B cell (primary cell): ENCODE measurements at regions not wholly inside any gene's neighbourhood (a gene's known extent, or its start where the extent isn't known, plus 50 kb on each side); places are given as distances from the start of the nearest gene placed in this dataset.

Source experiments
- ATAC-seq: fragments of 200-7000 bp; cut with Tn5 transposase; one replicate; pipeline ENCODE4 v1.10.0; 2021; ENCODE audit warnings: low read depth, mild to moderate bottlenecking, moderate number of reproducible peaks, moderate library complexity
- CTCF ChIA-PET: fragments of 350-600 bp; sonication (Branson Sonifier 250); formaldehyde crosslinking; loops from one replicate; lab custom pipeline; 2021; ENCODE audit warnings: antibody characterized with exemption, inconsistent platforms; lab: Charles Lee
- POLR2A ChIA-PET: fragments of 350-600 bp; sonication (Branson Sonifier 250); formaldehyde crosslinking; loops from one replicate; lab custom pipeline; 2021; ENCODE audit warnings: antibody characterized with exemption; lab: Charles Lee
- DNase-seq: peaks from one replicate; pipeline ENCODE4 v3.0.0; 2013
- H2AFZ ChIP-seq: 2 replicates; pipeline ENCODE4 v1.6.1; 2012; ENCODE audit warnings: mild to moderate bottlenecking, low read depth, low read length; ENCODE audit not compliant: insufficient read depth, poor library complexity, severe bottlenecking
- H3K27ac ChIP-seq, 2 donors: 1 replicate in 1 of 2; 2 replicates in 1 of 2; pipeline ENCODE4 v1.5.1; 2012 to 2013; ENCODE audit warnings: low read length in 2 of 2, mild to moderate bottlenecking in 2 of 2, moderate library complexity in 1 of 2
- H3K27me3 ChIP-seq, 4 experiments: fragments of 200-600 bp in 1 of 4; sonication (generic) in 1 of 4; replicated peaks in 1 of 4; 1 replicate in 2 of 4; 2 replicates in 2 of 4; pipeline versions ENCODE4 v1.6.1 to v1.7.0; 2013 to 2016; ENCODE audit warnings: low read length in 3 of 4, mild to moderate bottlenecking in 2 of 4, mixed read lengths in 1 of 4, moderate library complexity in 1 of 4; ENCODE audit not compliant: insufficient read depth in 4 of 4, control insufficient read depth in 3 of 4; ENCODE audit errors: control extremely low read depth in 1 of 4
- H3K36me3 ChIP-seq, 2 experiments: replicated peaks in 1 of 2; 1 replicate in 1 of 2; 2 replicates in 1 of 2; pipeline versions ENCODE4 v1.6.1 to v1.7.1; 2013; ENCODE audit warnings: low read length in 1 of 2; ENCODE audit not compliant: insufficient read depth in 2 of 2, control insufficient read depth in 1 of 2; ENCODE audit errors: control extremely low read depth in 1 of 2, extremely low read depth in 1 of 2
- H3K4me1 ChIP-seq, 2 donors: fragments of 200-600 bp in 1 of 2; sonication (generic) in 1 of 2; 1 replicate in 1 of 2; 2 replicates in 1 of 2; pipeline versions ENCODE4 v1.5.1 to v1.6.1; 2013 to 2017; ENCODE audit warnings: low read length in 2 of 2; ENCODE audit not compliant: control insufficient read depth in 2 of 2, insufficient read depth in 2 of 2
- H3K4me2 ChIP-seq: replicated peaks from 2 replicates; pipeline ENCODE3; 2012; ENCODE audit warnings: mild to moderate bottlenecking, low read depth, low read length; ENCODE audit not compliant: poor library complexity, severe bottlenecking
- H3K4me3 ChIP-seq, 5 experiments: fragments of 200-600 bp in 1 of 5; sonication (generic) in 1 of 5; 1 replicate in 3 of 5; 2 replicates in 2 of 5; pipeline versions ENCODE4 v1.5.1 to v1.7.0; 2011 to 2016; ENCODE audit warnings: low read length in 4 of 5, mild to moderate bottlenecking in 4 of 5, low read depth in 2 of 5, control low read depth in 1 of 5, moderate library complexity in 1 of 5; ENCODE audit not compliant: insufficient read depth in 1 of 5; ENCODE audit errors: control extremely low read depth in 1 of 5, extremely low read depth in 1 of 5
- H3K79me2 ChIP-seq: fragments of 200-600 bp; sonication (generic); one replicate; pipeline ENCODE4 v1.6.0; 2016; ENCODE audit warnings: low read length; ENCODE audit not compliant: control insufficient read depth, insufficient read depth
- H3K9ac ChIP-seq: fragments of 200-600 bp; sonication (generic); 2 replicates; pipeline ENCODE4 v1.6.1; 2017; ENCODE audit warnings: mild to moderate bottlenecking, low read length, moderate library complexity
- H3K9me3 ChIP-seq, 3 donors: one replicate each; pipeline versions ENCODE4 v1.6.1 to v1.7.1; 2013; ENCODE audit warnings: low read length in 2 of 3; ENCODE audit not compliant: control insufficient read depth in 2 of 3, insufficient read depth in 1 of 3; ENCODE audit errors: control extremely low read depth in 1 of 3
- H4K20me1 ChIP-seq: 2 replicates; pipeline ENCODE4 v1.6.0; 2012; ENCODE audit warnings: mild to moderate bottlenecking, low read length; ENCODE audit not compliant: insufficient read depth, control insufficient read depth, poor library complexity, severe bottlenecking
- H3K27ac Mint-ChIP-seq: one replicate; pipeline ENCODE4 v1.8.0; 2021; ENCODE audit warnings: mixed read lengths
- H3K27me3 Mint-ChIP-seq: one replicate; pipeline ENCODE4 v1.8.0; 2021; ENCODE audit warnings: mixed read lengths
- H3K4me1 Mint-ChIP-seq: one replicate; pipeline ENCODE4 v1.8.0; 2021; ENCODE audit warnings: mixed read lengths
- H3K4me3 Mint-ChIP-seq: one replicate; pipeline ENCODE4 v1.8.0; 2021; ENCODE audit warnings: mixed read lengths
- H3K9me3 Mint-ChIP-seq: one replicate; pipeline ENCODE4 v1.8.0; 2022; ENCODE audit warnings: mixed read lengths; ENCODE audit not compliant: insufficient read depth
- EZH2 ChIP-seq: IDR thresholded peaks from 2 replicates; pipeline ENCODE4 v1.6.1; 2012; ENCODE audit warnings: borderline replicate concordance, low read depth, mild to moderate bottlenecking, moderate library complexity, low read length; ENCODE audit not compliant: insufficient read depth, poor library complexity, severe bottlenecking
- WGBS: methylation state at CpG from one replicate; pipeline ENCODE4 v1.1.5; 2013; ENCODE audit warnings: missing lambda C conversion rate; ENCODE audit not compliant: insufficient coverage; 5-methylcytosine and 5-hydroxymethylcytosine counted together
- intact Hi-C: fragments of 100-400 bp; cut with micrococcal nuclease; formaldehyde crosslinking; loops from one replicate; pipeline ENCODE4 v1.10.0; 2022
- TF ChIP-seq, protein P1 (sequence below): fragments of 200-600 bp; IDR thresholded peaks from one replicate; pipeline ENCODE4 v1.8.0; 2022; ENCODE audit warnings: antibody characterized with exemption, mild to moderate bottlenecking

DNA sequence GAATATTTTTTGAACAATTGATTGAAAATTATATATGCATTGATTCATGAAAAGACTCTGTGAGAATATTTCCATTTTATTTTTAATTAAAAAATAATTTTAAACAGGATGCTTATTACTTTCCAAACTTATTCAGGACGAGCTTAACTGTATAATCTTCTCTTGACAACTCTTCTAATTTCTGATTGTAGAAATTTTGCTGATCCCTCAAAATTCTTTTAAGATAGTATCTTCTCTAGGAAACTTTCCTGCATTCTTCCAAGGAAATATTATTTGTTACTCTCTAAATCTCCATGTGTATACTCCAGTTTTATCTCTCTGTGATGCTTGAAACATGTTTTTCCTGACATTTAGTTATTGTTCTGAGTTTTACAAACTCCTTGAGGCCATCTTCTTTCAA, 197.2 kb downstream of the BCHE start:
- no CpG with 5 or more reads among the region's 1 CpG for WGBS
- H3K27me3 Mint-ChIP-seq: no peaks in the 10 kb centered on the region
- TF ChIP-seq, protein P1, sequence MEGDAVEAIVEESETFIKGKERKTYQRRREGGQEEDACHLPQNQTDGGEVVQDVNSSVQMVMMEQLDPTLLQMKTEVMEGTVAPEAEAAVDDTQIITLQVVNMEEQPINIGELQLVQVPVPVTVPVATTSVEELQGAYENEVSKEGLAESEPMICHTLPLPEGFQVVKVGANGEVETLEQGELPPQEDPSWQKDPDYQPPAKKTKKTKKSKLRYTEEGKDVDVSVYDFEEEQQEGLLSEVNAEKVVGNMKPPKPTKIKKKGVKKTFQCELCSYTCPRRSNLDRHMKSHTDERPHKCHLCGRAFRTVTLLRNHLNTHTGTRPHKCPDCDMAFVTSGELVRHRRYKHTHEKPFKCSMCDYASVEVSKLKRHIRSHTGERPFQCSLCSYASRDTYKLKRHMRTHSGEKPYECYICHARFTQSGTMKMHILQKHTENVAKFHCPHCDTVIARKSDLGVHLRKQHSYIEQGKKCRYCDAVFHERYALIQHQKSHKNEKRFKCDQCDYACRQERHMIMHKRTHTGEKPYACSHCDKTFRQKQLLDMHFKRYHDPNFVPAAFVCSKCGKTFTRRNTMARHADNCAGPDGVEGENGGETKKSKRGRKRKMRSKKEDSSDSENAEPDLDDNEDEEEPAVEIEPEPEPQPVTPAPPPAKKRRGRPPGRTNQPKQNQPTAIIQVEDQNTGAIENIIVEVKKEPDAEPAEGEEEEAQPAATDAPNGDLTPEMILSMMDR: no peak
- no peak for TF ChIP-seq EZH2
- H3K79me2 ChIP-seq: no peaks in the 10 kb centered on the region
- H3K4me2 ChIP-seq: no peak overlapping the region
- no peaks in the 10 kb centered on the region for H3K27me3 ChIP-seq
- H3K27ac Mint-ChIP-seq: no peak overlapping the region
- POLR2A ChIA-PET: no interaction called here
- CTCF ChIA-PET: no interaction called here
- no peak overlapping the region for H2AFZ ChIP-seq
- no peak overlapping the region for H3K4me3 Mint-ChIP-seq
- intact Hi-C loops: no loop called here
- peaks cover 0 to 2% (median 1%) of the 10 kb centered on the region in 3 donors for H3K9me3 ChIP-seq
- H3K4me1 ChIP-seq: no peaks in the 10 kb centered on the region
- no peak overlapping the region for H3K27ac ChIP-seq
- peaks cover 7% of the 10 kb centered on the region for H3K9me3 Mint-ChIP-seq
- no peaks in the 10 kb centered on the region for H4K20me1 ChIP-seq
- ATAC-seq (no peak), DNase-seq (no peak)
- H3K4me3 ChIP-seq: no peak overlapping the region
- no peak overlapping the region for H3K9ac ChIP-seq
- H3K36me3 ChIP-seq: no peaks in the 10 kb centered on the region
- H3K4me1 Mint-ChIP-seq: no peaks in the 10 kb centered on the region

DNA sequence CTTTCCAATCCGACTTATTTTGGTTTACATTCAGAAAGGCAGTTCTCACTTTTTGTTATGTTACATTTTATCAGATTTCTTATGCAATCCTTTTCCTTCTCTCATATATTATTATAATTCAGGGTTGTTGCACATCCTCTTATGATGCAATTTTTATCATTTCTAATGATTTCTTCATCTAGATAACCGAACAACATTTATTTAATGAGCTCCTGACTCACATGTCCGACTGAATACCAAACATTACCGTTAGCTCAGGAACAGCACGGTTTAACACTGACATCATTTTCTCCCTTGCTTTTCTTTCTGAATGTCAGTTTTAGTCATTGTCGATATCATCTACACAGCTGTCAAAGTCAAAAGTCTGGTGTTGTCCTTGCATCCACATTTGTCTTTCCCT, 199.2 kb downstream of the BCHE start:
- Histone ChIP-seq H4K20me1 (no peaks in the 10 kb centered on the region), H2AFZ (no peak overlapping the region), H3K4me2 (no peak overlapping the region), H3K4me3 (no peak overlapping the region), H3K9me3 (peaks cover 0 to 2% (median 1%) of the 10 kb centered on the region in 3 donors), H3K27ac (no peak overlapping the region), H3K4me1 (no peaks in the 10 kb centered on the region), H3K36me3 (no peaks in the 10 kb centered on the region), H3K27me3 (no peaks in the 10 kb centered on the region), H3K9ac (no peak overlapping the region), H3K79me2 (no peaks in the 10 kb centered on the region)
- POLR2A ChIA-PET: no interaction called here
- peaks cover 9% of the 10 kb centered on the region for H3K9me3 Mint-ChIP-seq
- ATAC-seq (no peak), DNase-seq (no peak)
- TF ChIP-seq EZH2: no peak
- TF ChIP-seq, protein P1: no peak
- no peak overlapping the region for H3K4me3 Mint-ChIP-seq
- no peaks in the 10 kb centered on the region for H3K27me3 Mint-ChIP-seq
- H3K4me1 Mint-ChIP-seq: no peaks in the 10 kb centered on the region
- intact Hi-C loops: no loop called here
- no peak overlapping the region for H3K27ac Mint-ChIP-seq
- CTCF ChIA-PET: no interaction called here
- WGBS: 94% methylated on average over 5 of the region's 6 CpGs
